KG1 (cell line): ENCODE measurements at regions not wholly inside any gene's neighbourhood (a gene's known extent, or its start where the extent isn't known, plus 50 kb on each side); places are given as distances from the start of the nearest gene placed in this dataset.

Source experiments
- DNase-seq: peaks from one replicate; lab custom pipeline; 2025; lab: John Stamatoyannopoulos, UW

- DNase-seq: no peak
Observed at GRCh38 chr4:140213116-140213515, 59.1 kb upstream of the MAML3 start.

GRCh38 chr4:140212646-140213045 lies 58.7 kb upstream of the MAML3 start:
- no peak for DNase-seq

DNA sequence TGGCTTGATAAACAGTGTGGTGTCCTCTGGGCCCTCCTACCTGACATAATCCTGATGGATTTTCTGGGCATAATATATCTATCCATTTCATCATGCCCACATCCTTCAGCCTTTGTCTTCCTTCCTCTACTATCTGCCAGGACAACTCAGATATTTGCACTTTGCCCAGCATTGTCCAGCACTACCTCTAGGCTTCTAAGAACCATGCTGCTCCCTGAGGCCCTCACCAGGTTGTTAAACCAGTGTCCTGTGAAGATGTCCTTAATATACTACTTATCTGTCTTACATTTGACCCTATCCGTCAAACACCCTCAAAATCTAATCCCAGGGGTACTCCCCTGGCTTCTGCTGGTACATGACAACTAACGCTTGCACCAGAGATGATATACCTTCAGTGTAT lies 58.2 kb upstream of the MAML3 start:
- DNase-seq: no peak

GRCh38 chr4:140211693-140212092 lies 57.7 kb upstream of the MAML3 start:
- no peak for DNase-seq

DNA sequence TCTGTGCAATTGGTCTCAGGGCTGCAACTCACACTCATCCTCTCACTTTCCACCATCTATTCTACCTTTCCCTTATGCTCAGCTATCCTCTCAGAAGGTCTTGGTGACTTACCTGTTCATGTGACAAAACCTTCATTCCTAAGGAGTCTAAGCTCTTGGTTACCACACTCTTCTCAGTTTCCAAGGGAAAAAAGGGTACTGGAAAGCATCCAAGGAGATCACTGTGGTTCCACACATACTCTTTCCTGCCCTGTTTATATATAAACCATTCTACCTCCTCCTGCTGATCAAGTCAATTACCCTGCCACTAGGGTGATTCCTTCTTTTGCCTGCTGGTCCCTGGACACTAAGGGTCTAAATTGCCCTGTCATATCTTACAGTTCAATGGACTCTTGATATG lies 57.2 kb upstream of the MAML3 start:
- no peak for DNase-seq

- DNase-seq: no peak
Observed at GRCh38 chr4:140208921-140209320, 54.9 kb upstream of the MAML3 start.
